ENCODE measurements at regions not wholly inside any gene's neighbourhood (a gene's known extent, or its start where the extent isn't known, plus 50 kb on each side); places are given as distances from the start of the nearest gene placed in this dataset.

- no peak for TF ChIP-seq ZNF462 (CRISPR knock-in tag; IDR thresholded peaks at IDR 0.05)
- no peak for TF ChIP-seq JUNB (IDR thresholded peaks at IDR 0.05; ENCODE audit: unreplicated experiment)
- TF ChIP-seq EZH2phosphoT487 (IDR thresholded peaks at IDR 0.05; ENCODE audit: unreplicated experiment), result no peak
Measured at GRCh38 chr1:183742355-183742754, 62.6 kb upstream of the RGL1 start (continued).

- Mint-ChIP-seq H3K9me3 (no peaks in the 10 kb centered on the region; the same call in 2 of the 3 replicates), H3K36me3 (ENCODE audit: low read depth) (peaks cover 3% of the 10 kb centered on the region; the same call in 1 of the 3 replicates), H3K4me3 (no peak overlapping the region), H3K4me1 (peaks cover 8% of the 10 kb centered on the region; the same call in 2 of the 3 replicates), H3K27me3 (ENCODE audit: insufficient read depth, low read depth, poor library complexity) (peaks cover 1% of the 10 kb centered on the region), H3K27ac (no peak overlapping the region)
- Histone ChIP-seq H4K20me1 (replicated peaks; ENCODE audit: insufficient read depth) (no peaks in the 10 kb centered on the region), H2AFZ (no peak overlapping the region), H3F3A (replicated peaks; ENCODE audit: low read depth) (no peaks in the 10 kb centered on the region), H3K4me2 (no peak overlapping the region), H3K36me3 (ENCODE audit: insufficient read depth) (no peaks in the 10 kb centered on the region), H3K9me2 (ENCODE audit: insufficient read depth) (no peaks in the 10 kb centered on the region), H3K4me1 (ENCODE audit: insufficient read depth) (peaks cover 8% of the 10 kb centered on the region), H3K4me3 (no peak overlapping the region), H3K79me2 (replicated peaks; ENCODE audit: insufficient read depth) (no peaks in the 10 kb centered on the region), H3K27me3 (ENCODE audit: insufficient read depth) (no peaks in the 10 kb centered on the region), H3K27ac (ENCODE audit: low read depth) (no peak overlapping the region)
- DNase-seq (ENCODE audit: low spot score), result no peak
- TF ChIP-seq ZNF114 (CRISPR knock-in tag; IDR thresholded peaks at IDR 0.05), result no peak
- no peak for TF ChIP-seq CTCF (conservative IDR thresholded peaks at IDR 0.05; ENCODE audit: low read depth in 2 of 2)
- TF ChIP-seq JUNB (IDR thresholded peaks at IDR 0.05; ENCODE audit: unreplicated experiment), result no peak
- no peak for ATAC-seq
Measured at GRCh38 chr1:183739741-183740271, 65.1 kb upstream of the RGL1 start.

Data from GM23338 (cell line).